WTC11 (cell line): ENCODE measurements at regions not wholly inside any gene's neighbourhood (a gene's known extent, or its start where the extent isn't known, plus 50 kb on each side); places are given as distances from the start of the nearest gene placed in this dataset.

Experiments
- ATAC-seq: fragments of 200-7000 bp; cut with Tn5 transposase; 2 replicates; pipeline ENCODE4 v1.10.0; 2021; ENCODE audit warnings: mild to moderate bottlenecking, moderate library complexity
- CTCF ChIA-PET: fragments of 300-600 bp; sonication (Branson Sonifier 250); formaldehyde crosslinking; loops from one replicate; lab custom pipeline; 2021; ENCODE audit warnings: antibody characterized with exemption; lab: Charles Lee
- POLR2A ChIA-PET: fragments of 350-600 bp; sonication (Branson Sonifier 250); formaldehyde crosslinking; loops from one replicate; lab custom pipeline; 2021; ENCODE audit warnings: antibody characterized with exemption; lab: Charles Lee
- DNase-seq: peaks from one replicate; pipeline ENCODE4 v3.0.0; 2021; ENCODE audit warnings: low spot score
- H3K27ac Mint-ChIP-seq: 2 replicates; pipeline ENCODE4 v1.8.0; 2021; ENCODE audit warnings: mixed read lengths
- H3K27me3 Mint-ChIP-seq: 2 replicates; pipeline ENCODE4 v1.8.0; 2021; ENCODE audit warnings: low read depth, mild to moderate bottlenecking, moderate library complexity, mixed read lengths
- H3K36me3 Mint-ChIP-seq: 2 replicates; pipeline ENCODE4 v1.8.0; 2021; ENCODE audit warnings: mixed read lengths
- H3K4me1 Mint-ChIP-seq: 2 replicates; pipeline ENCODE4 v1.8.0; 2022; ENCODE audit warnings: mixed read lengths
- H3K4me3 Mint-ChIP-seq: 2 replicates; pipeline ENCODE4 v1.8.0; 2021; ENCODE audit warnings: mild to moderate bottlenecking, moderate library complexity, mixed read lengths
- H3K9me3 Mint-ChIP-seq: 2 replicates; pipeline ENCODE4 v1.8.0; 2021; ENCODE audit warnings: mixed read lengths
- ELF4 ChIP-seq: sonication (generic); formaldehyde crosslinking; IDR thresholded peaks from 2 replicates; pipeline ENCODE4 v1.8.1; 2022; ENCODE audit warnings: low read depth, mild to moderate bottlenecking, moderate library complexity, missing genetic modification reagents
- ESRRA ChIP-seq: sonication (generic); formaldehyde crosslinking; IDR thresholded peaks from 2 replicates; pipeline ENCODE4 v1.8.1; 2022; ENCODE audit warnings: mild to moderate bottlenecking, missing genetic modification reagents, borderline replicate concordance
- FOXP1 ChIP-seq: sonication (generic); formaldehyde crosslinking; IDR thresholded peaks from 2 replicates; pipeline ENCODE4 v1.8.0; 2022; ENCODE audit warnings: missing genetic modification reagents, mild to moderate bottlenecking, moderate library complexity, borderline replicate concordance
- GRHL2 ChIP-seq: fragments of 250-450 bp; sonication (Bioruptor Pico); IDR thresholded peaks from 2 replicates; pipeline ENCODE4 v1.8.0; 2022; ENCODE audit warnings: mild to moderate bottlenecking, moderate library complexity; ENCODE audit not compliant: insufficient replicate concordance, severe bottlenecking
- RORB ChIP-seq: fragments of 250-450 bp; sonication (Bioruptor Pico); IDR thresholded peaks from 2 replicates; pipeline ENCODE4 v1.9.0; 2021; ENCODE audit warnings: mild to moderate bottlenecking
- SMAD3 ChIP-seq: sonication (generic); formaldehyde crosslinking; IDR thresholded peaks from 2 replicates; pipeline ENCODE4 v1.8.0; 2022; ENCODE audit warnings: missing genetic modification reagents, mild to moderate bottlenecking, borderline replicate concordance
- TEAD4 ChIP-seq: sonication (generic); formaldehyde crosslinking; IDR thresholded peaks from 2 replicates; pipeline ENCODE4 v1.8.0; 2022; ENCODE audit warnings: mild to moderate bottlenecking, missing genetic modification reagents
- ZNF121 ChIP-seq: sonication (generic); formaldehyde crosslinking; IDR thresholded peaks from 2 replicates; pipeline ENCODE4 v1.8.0; 2023; ENCODE audit warnings: missing genetic modification reagents
- ZNF138 ChIP-seq: sonication (generic); formaldehyde crosslinking; conservative IDR thresholded peaks from 2 replicates; pipeline ENCODE4 v1.8.1; 2022; ENCODE audit warnings: mild to moderate bottlenecking, moderate library complexity, missing genetic modification reagents
- ZNF317 ChIP-seq: sonication (generic); formaldehyde crosslinking; IDR thresholded peaks from 2 replicates; pipeline ENCODE4 v1.8.1; 2023; ENCODE audit warnings: low read depth, mild to moderate bottlenecking, moderate library complexity, missing genetic modification reagents, borderline replicate concordance
- ZNF396 ChIP-seq: fragments of 250-450 bp; sonication (Bioruptor Pico); IDR thresholded peaks from 2 replicates; pipeline ENCODE4 v1.8.0; 2021; ENCODE audit warnings: mild to moderate bottlenecking, moderate library complexity, borderline replicate concordance
- TF ChIP-seq, protein P1 (sequence below): sonication (generic); formaldehyde crosslinking; IDR thresholded peaks from 2 replicates; pipeline ENCODE4 v1.8.0; 2022; ENCODE audit warnings: missing genetic modification reagents
- TF ChIP-seq, protein P2 (sequence below): sonication (generic); formaldehyde crosslinking; IDR thresholded peaks from 2 replicates; pipeline ENCODE4 v1.8.1; 2023; ENCODE audit warnings: mild to moderate bottlenecking, missing genetic modification reagents, borderline replicate concordance
- TF ChIP-seq, protein P3 (sequence below): sonication (generic); formaldehyde crosslinking; IDR thresholded peaks from 2 replicates; pipeline ENCODE4 v1.8.0; 2023; ENCODE audit warnings: mild to moderate bottlenecking, missing genetic modification reagents
- TF ChIP-seq, protein P4 (sequence below): sonication (generic); formaldehyde crosslinking; IDR thresholded peaks from 2 replicates; pipeline ENCODE4 v1.8.1; 2023; ENCODE audit warnings: mild to moderate bottlenecking, missing genetic modification reagents
- TF ChIP-seq, protein P5 (sequence below): sonication (generic); formaldehyde crosslinking; conservative IDR thresholded peaks from 2 replicates; pipeline ENCODE4 v1.8.1; 2023; ENCODE audit warnings: mild to moderate bottlenecking, low read depth, missing genetic modification reagents, moderate library complexity

DNA sequence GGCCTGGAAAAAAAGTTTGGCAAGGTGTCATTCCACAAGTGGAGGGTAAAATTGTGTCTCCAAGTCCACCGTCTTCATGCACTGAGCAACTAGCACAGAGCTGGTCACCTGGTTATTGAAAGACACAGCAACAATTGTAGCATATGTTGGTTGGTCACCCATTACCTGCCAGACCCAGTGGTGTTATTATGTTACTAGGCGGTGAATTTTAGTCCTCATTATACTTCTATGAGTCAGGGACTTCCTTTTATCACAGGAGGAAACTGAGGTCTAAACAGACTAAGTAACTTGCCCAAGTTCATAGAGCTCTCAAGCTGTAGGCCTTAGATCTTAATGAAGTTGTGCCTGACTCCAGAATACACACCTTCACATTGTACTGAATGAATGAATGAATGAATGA lies 94.9 kb upstream of the VANGL1 start (continued):
- TF ChIP-seq, protein P1, sequence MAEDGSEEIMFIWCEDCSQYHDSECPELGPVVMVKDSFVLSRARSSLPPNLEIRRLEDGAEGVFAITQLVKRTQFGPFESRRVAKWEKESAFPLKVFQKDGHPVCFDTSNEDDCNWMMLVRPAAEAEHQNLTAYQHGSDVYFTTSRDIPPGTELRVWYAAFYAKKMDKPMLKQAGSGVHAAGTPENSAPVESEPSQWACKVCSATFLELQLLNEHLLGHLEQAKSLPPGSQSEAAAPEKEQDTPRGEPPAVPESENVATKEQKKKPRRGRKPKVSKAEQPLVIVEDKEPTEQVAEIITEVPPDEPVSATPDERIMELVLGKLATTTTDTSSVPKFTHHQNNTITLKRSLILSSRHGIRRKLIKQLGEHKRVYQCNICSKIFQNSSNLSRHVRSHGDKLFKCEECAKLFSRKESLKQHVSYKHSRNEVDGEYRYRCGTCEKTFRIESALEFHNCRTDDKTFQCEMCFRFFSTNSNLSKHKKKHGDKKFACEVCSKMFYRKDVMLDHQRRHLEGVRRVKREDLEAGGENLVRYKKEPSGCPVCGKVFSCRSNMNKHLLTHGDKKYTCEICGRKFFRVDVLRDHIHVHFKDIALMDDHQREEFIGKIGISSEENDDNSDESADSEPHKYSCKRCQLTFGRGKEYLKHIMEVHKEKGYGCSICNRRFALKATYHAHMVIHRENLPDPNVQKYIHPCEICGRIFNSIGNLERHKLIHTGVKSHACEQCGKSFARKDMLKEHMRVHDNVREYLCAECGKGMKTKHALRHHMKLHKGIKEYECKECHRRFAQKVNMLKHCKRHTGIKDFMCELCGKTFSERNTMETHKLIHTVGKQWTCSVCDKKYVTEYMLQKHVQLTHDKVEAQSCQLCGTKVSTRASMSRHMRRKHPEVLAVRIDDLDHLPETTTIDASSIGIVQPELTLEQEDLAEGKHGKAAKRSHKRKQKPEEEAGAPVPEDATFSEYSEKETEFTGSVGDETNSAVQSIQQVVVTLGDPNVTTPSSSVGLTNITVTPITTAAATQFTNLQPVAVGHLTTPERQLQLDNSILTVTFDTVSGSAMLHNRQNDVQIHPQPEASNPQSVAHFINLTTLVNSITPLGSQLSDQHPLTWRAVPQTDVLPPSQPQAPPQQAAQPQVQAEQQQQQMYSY (CRISPR knock-in tag) = no peak
- TF ChIP-seq, protein P2, sequence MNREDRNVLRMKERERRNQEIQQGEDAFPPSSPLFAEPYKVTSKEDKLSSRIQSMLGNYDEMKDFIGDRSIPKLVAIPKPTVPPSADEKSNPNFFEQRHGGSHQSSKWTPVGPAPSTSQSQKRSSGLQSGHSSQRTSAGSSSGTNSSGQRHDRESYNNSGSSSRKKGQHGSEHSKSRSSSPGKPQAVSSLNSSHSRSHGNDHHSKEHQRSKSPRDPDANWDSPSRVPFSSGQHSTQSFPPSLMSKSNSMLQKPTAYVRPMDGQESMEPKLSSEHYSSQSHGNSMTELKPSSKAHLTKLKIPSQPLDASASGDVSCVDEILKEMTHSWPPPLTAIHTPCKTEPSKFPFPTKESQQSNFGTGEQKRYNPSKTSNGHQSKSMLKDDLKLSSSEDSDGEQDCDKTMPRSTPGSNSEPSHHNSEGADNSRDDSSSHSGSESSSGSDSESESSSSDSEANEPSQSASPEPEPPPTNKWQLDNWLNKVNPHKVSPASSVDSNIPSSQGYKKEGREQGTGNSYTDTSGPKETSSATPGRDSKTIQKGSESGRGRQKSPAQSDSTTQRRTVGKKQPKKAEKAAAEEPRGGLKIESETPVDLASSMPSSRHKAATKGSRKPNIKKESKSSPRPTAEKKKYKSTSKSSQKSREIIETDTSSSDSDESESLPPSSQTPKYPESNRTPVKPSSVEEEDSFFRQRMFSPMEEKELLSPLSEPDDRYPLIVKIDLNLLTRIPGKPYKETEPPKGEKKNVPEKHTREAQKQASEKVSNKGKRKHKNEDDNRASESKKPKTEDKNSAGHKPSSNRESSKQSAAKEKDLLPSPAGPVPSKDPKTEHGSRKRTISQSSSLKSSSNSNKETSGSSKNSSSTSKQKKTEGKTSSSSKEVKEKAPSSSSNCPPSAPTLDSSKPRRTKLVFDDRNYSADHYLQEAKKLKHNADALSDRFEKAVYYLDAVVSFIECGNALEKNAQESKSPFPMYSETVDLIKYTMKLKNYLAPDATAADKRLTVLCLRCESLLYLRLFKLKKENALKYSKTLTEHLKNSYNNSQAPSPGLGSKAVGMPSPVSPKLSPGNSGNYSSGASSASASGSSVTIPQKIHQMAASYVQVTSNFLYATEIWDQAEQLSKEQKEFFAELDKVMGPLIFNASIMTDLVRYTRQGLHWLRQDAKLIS (CRISPR knock-in tag) = no peak
- TF ChIP-seq ZNF138 (CRISPR knock-in tag) (no peak), FOXP1 (CRISPR knock-in tag) (no peak), RORB (no peak)
- TF ChIP-seq, all 79 proteins: peak for 0

DNA sequence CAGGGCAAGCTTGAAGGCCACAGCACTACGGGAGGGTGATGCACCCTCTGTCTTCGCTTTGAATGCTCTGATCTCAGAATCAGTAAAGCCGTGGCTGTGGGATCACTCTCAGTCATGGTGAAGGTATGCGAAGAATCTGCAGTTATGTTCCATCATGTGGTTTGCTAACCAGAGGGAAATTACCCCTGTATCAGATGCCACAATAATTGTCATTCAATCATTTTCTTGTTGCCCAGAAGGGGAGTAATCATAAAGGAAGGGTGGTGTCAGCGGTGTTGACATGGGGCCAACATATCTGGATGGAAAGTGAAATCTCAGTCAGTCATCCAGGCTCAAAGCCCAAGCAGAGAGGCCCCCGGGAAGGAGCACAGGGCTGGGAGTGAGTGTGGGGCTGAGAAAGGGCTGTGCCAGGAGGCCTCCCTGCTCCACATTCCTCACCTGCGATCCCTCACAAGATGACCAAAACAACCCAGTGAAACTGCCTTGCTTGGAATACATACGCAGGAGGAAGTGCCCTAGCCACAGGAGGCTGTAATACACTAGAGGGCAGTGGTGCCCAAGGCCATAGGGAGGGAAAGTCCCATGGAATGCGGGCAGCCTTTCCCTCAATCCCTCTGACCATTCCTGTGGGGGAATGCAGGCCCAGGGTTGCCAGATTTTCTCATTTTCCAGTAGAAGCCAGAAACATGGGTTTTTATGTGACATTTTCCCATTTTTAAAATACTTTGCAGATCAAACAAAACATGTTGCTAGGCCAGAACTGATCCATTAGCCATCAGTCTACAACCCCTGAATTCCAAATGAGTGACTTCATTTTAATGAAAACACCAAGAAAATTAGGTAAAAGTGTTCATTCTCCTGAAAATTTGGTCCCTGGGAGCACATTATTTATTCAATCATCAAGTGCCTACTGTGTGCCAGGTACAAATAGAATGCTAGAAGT lies 95.7 kb upstream of the VANGL1 start:
- Mint-ChIP-seq H3K27ac (peak overlapping the region; percentile 82), H3K4me1 (peaks cover 17% of the 10 kb centered on the region), H3K9me3 (peaks cover 10% of the 10 kb centered on the region; the same call in 1 of the 2 replicates), H3K4me3 (no peak overlapping the region), H3K27me3 (no peaks in the 10 kb centered on the region; the same call in 1 of the 2 replicates), H3K36me3 (no peaks in the 10 kb centered on the region)
- POLR2A ChIA-PET = no interaction called here
- DNase-seq (peak; percentile 74), ATAC-seq (peak; percentile 96)
- CTCF ChIA-PET = interaction anchor here (1.1 kb wide), 1 partner anchor 50 kb away, joined by 3 read pairs; no protein-coding TSS in a partner anchor
- TF ChIP-seq, protein P3, sequence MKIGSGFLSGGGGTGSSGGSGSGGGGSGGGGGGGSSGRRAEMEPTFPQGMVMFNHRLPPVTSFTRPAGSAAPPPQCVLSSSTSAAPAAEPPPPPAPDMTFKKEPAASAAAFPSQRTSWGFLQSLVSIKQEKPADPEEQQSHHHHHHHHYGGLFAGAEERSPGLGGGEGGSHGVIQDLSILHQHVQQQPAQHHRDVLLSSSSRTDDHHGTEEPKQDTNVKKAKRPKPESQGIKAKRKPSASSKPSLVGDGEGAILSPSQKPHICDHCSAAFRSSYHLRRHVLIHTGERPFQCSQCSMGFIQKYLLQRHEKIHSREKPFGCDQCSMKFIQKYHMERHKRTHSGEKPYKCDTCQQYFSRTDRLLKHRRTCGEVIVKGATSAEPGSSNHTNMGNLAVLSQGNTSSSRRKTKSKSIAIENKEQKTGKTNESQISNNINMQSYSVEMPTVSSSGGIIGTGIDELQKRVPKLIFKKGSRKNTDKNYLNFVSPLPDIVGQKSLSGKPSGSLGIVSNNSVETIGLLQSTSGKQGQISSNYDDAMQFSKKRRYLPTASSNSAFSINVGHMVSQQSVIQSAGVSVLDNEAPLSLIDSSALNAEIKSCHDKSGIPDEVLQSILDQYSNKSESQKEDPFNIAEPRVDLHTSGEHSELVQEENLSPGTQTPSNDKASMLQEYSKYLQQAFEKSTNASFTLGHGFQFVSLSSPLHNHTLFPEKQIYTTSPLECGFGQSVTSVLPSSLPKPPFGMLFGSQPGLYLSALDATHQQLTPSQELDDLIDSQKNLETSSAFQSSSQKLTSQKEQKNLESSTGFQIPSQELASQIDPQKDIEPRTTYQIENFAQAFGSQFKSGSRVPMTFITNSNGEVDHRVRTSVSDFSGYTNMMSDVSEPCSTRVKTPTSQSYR (CRISPR knock-in tag) = no peak
- TF ChIP-seq, protein P4, sequence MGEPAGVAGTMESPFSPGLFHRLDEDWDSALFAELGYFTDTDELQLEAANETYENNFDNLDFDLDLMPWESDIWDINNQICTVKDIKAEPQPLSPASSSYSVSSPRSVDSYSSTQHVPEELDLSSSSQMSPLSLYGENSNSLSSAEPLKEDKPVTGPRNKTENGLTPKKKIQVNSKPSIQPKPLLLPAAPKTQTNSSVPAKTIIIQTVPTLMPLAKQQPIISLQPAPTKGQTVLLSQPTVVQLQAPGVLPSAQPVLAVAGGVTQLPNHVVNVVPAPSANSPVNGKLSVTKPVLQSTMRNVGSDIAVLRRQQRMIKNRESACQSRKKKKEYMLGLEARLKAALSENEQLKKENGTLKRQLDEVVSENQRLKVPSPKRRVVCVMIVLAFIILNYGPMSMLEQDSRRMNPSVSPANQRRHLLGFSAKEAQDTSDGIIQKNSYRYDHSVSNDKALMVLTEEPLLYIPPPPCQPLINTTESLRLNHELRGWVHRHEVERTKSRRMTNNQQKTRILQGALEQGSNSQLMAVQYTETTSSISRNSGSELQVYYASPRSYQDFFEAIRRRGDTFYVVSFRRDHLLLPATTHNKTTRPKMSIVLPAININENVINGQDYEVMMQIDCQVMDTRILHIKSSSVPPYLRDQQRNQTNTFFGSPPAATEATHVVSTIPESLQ (CRISPR knock-in tag) = no peak
- TF ChIP-seq GRHL2 (no peak), ESRRA (no peak), ELF4 (CRISPR knock-in tag) (no peak), TEAD4 (CRISPR knock-in tag) (peak; percentile 84; the same call in 1 of the 2 replicates), SMAD3 (CRISPR knock-in tag) (no peak), ZNF317 (CRISPR knock-in tag) (no peak), ZNF396 (CRISPR knock-in tag) (no peak), ZNF121 (0 out of 2 replicates have a peak, but pooled peaks have one; percentile 46)
- TF ChIP-seq, protein P5, sequence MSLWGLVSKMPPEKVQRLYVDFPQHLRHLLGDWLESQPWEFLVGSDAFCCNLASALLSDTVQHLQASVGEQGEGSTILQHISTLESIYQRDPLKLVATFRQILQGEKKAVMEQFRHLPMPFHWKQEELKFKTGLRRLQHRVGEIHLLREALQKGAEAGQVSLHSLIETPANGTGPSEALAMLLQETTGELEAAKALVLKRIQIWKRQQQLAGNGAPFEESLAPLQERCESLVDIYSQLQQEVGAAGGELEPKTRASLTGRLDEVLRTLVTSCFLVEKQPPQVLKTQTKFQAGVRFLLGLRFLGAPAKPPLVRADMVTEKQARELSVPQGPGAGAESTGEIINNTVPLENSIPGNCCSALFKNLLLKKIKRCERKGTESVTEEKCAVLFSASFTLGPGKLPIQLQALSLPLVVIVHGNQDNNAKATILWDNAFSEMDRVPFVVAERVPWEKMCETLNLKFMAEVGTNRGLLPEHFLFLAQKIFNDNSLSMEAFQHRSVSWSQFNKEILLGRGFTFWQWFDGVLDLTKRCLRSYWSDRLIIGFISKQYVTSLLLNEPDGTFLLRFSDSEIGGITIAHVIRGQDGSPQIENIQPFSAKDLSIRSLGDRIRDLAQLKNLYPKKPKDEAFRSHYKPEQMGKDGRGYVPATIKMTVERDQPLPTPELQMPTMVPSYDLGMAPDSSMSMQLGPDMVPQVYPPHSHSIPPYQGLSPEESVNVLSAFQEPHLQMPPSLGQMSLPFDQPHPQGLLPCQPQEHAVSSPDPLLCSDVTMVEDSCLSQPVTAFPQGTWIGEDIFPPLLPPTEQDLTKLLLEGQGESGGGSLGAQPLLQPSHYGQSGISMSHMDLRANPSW (CRISPR knock-in tag) = no peak
